ENCODE measurements at regions not wholly inside any gene's neighbourhood (a gene's known extent, or its start where the extent isn't known, plus 50 kb on each side); places are given as distances from the start of the nearest gene placed in this dataset.

DNA sequence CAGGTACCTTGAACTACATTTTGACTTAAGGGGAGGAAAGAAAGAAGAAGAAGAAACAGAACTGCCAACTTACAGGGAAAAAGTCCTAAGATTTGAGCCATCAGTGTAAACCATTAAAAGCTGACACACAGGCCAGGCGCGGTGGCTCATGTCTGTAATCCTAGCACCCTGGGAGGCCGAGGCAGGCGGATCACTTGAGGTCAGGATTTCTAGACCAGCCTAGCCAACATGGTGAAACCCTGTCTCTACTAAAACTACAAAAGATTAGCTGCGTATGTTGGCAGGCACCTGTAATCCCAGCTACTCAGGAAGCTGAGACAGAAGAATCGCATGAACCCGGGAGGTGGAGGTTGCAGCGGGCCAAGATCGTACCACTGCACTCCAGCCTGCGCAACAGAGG, 389.7 kb upstream of the FAM241A start:
- no peak for DNase-seq
- Mint-ChIP-seq H3K27ac (no peak overlapping the region), H3K36me3 (ENCODE audit: low read depth) (no peaks in the 10 kb centered on the region), H3K4me1 (no peaks in the 10 kb centered on the region), H3K9me3 (ENCODE audit: low read depth) (no peaks in the 10 kb centered on the region), H3K4me3 (no peak overlapping the region), H3K27me3 (no peaks in the 10 kb centered on the region)
- intact Hi-C loops (cut with DNase I, micrococcal nuclease), result no loop called here
- CTCF ChIA-PET, result no interaction called here
- POLR2A ChIA-PET, result no interaction called here
- ATAC-seq, result no peak

DNA sequence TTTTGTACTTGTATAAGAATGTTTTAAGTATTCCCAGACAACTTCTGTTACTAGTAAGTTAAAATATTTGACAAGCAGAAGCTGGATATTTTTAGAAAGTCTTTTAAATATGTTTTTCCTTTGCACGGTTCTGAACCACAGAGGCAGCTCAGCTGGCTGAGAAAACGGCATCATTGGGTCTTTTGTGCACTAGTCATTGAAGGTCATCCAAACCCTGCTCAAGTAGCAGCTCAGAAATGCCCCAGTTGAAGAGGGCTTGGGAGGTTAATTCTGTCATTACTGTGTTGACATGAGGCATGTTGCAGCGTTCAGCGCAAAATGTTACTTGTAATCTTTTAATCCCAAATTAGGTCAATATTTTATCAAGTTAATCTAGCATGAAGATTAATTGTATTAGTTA, 383.7 kb upstream of the FAM241A start:
- Mint-ChIP-seq H3K4me1 (no peaks in the 10 kb centered on the region), H3K27ac (no peak overlapping the region), H3K27me3 (no peaks in the 10 kb centered on the region), H3K36me3 (ENCODE audit: low read depth) (no peaks in the 10 kb centered on the region), H3K4me3 (no peak overlapping the region), H3K9me3 (ENCODE audit: low read depth) (no peaks in the 10 kb centered on the region)
- ChIA-PET POLR2A (no interaction called here), CTCF (no interaction called here)
- ATAC-seq (no peak), DNase-seq (no peak)
- intact Hi-C loops (cut with DNase I, micrococcal nuclease), result no loop called here

DNA sequence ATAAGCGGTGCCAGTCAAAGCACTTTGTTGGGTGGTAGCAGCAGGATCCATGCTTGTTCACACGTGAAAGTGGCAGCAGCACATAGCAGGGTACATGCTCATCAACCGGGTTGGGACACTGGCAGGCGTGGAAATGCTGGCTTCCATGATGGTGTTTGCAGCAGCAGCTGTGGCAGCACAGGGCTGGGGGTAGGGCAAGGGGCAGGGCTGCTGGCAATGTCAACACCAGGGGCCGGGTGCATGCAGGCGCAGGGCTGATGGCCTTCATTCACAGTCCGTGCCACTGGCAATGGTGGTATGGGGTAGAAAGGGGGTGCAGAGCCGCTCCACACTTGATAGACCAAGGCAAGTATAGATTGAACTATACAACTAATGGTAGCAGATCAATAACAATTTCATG, 374.7 kb upstream of the FAM241A start:
- H3K4me3 Mint-ChIP-seq, result no peak overlapping the region
- no peaks in the 10 kb centered on the region for H3K27me3 Mint-ChIP-seq
- no peak for ATAC-seq
- ChIA-PET CTCF (no interaction called here), POLR2A (no interaction called here)
- no peak overlapping the region for H3K27ac Mint-ChIP-seq
- intact Hi-C loops (cut with DNase I, micrococcal nuclease), result no loop called here
- no peaks in the 10 kb centered on the region for H3K4me1 Mint-ChIP-seq
- H3K9me3 Mint-ChIP-seq (ENCODE audit: low read depth), result no peaks in the 10 kb centered on the region
- no peaks in the 10 kb centered on the region for H3K36me3 Mint-ChIP-seq (ENCODE audit: low read depth)
- DNase-seq, result no peak

DNA sequence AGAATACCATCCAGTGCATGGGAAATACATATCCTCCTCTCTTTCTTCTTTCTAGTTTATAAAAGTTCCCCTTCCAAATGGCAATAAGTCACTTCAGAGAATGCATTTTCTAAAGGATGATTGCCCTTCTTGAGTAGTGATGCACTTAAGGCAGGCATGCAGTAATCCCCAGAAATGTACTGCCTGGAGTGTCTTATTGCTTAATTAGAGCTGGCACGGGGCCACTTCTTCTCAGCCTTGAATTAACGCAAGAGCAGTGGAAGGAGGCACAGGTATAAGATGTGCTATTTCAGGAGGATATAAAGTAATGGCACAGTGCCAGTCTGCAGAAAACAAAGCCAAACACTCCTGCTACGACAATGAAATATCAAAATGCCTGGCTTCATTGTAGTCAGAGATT, 371.4 kb upstream of the FAM241A start:
- no peaks in the 10 kb centered on the region for H3K4me1 Mint-ChIP-seq
- H3K4me3 Mint-ChIP-seq, result no peak overlapping the region
- CTCF ChIA-PET, result interaction anchor here (0.8 kb wide), 1 partner anchor 136 kb away, joined by 3 read pairs; no protein-coding TSS in a partner anchor
- POLR2A ChIA-PET, result no interaction called here
- intact Hi-C loops (cut with DNase I, micrococcal nuclease), result no loop called here
- no peaks in the 10 kb centered on the region for H3K27me3 Mint-ChIP-seq
- DNase-seq (no peak), ATAC-seq (no peak)
- H3K27ac Mint-ChIP-seq, result no peak overlapping the region
- no peaks in the 10 kb centered on the region for H3K36me3 Mint-ChIP-seq (ENCODE audit: low read depth)
- no peaks in the 10 kb centered on the region for H3K9me3 Mint-ChIP-seq (ENCODE audit: low read depth)

DNA sequence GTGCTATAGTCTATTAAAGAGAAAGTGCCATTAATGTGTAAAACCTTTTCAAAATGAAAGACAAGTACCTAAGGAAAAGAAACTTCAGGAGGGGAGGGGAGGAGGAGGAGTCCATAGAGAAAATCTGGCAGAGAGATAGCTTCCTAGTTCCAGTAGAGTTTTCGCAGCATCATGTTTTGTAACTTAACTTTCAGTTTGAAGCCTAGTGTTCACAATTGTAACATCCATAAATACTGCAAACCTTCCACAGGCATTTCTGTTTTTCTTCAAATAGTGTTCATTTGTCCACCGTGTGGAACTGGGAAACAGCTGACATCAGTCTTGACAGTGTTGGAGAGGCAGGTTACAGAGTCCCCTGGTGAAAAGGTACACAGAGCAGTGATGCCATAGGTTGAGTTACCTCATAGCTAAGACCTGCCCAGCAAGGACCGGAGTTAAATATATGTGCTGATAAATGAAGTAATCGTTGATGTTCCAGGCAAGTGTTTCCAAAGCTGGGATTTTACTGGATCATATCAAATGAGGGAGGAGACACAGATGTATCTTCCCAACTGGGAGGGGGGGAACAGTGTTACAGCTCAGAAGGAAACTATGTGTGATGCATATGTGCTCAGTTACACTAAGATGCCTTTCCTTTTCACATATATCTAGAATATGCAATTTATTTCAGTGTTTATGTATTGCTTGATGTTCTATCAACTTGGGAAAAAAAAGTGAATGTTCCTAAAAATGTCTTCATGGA, 369.5 kb upstream of the FAM241A start:
- Mint-ChIP-seq H3K27me3 (no peaks in the 10 kb centered on the region), H3K36me3 (ENCODE audit: low read depth) (no peaks in the 10 kb centered on the region), H3K4me1 (no peaks in the 10 kb centered on the region), H3K4me3 (no peak overlapping the region), H3K9me3 (ENCODE audit: low read depth) (no peaks in the 10 kb centered on the region), H3K27ac (no peak overlapping the region)
- intact Hi-C loops (cut with DNase I, micrococcal nuclease), result no loop called here
- ATAC-seq, result no peak
- ChIA-PET CTCF (no interaction called here), POLR2A (no interaction called here)
- DNase-seq, result no peak

DNA sequence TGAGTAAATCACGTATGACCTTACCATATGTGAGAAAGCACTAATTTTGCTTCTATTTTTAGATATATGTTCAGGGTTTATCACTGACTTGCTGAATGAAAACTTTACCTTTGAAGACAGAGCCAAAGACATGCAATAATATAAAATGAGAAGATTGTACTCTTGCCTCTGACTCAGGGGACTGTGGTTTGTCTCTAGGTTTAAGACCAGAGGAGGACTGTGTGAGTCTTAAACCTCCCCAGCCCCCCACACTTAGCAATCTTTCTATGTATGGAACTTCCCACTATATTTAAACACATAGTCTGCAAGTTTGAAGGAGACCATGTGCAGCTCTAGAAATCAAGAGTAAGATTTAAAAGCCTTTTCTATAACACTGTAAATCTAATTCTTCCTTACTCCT, 368.7 kb upstream of the FAM241A start:
- DNase-seq, result no peak
- Mint-ChIP-seq H3K36me3 (ENCODE audit: low read depth) (no peaks in the 10 kb centered on the region), H3K27me3 (no peaks in the 10 kb centered on the region), H3K9me3 (ENCODE audit: low read depth) (no peaks in the 10 kb centered on the region), H3K4me1 (no peaks in the 10 kb centered on the region), H3K4me3 (no peak overlapping the region), H3K27ac (no peak overlapping the region)
- POLR2A ChIA-PET, result no interaction called here
- CTCF ChIA-PET, result no interaction called here
- no peak for ATAC-seq
- intact Hi-C loops (cut with DNase I, micrococcal nuclease), result no loop called here

DNA sequence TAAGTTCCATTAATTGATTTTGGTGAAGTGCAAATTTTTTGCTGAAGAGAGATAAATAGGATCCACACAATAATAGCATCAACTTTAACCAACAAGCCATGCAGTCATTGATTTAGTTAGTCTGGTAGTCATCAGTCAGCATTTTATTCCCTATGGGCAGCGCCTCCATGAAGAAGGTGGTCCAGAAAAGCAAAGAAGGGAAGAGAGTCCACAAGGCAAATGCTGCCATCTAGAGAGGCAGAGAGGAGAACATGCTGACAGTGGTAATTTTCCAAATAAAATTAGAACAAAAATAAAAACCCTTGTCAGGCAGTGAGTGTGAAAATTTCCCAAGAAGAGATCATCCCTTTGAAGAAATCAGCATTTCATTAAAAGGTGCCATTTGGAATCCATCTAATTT, 366.7 kb upstream of the FAM241A start:
- no peaks in the 10 kb centered on the region for H3K4me1 Mint-ChIP-seq
- CTCF ChIA-PET, result no interaction called here

DNA sequence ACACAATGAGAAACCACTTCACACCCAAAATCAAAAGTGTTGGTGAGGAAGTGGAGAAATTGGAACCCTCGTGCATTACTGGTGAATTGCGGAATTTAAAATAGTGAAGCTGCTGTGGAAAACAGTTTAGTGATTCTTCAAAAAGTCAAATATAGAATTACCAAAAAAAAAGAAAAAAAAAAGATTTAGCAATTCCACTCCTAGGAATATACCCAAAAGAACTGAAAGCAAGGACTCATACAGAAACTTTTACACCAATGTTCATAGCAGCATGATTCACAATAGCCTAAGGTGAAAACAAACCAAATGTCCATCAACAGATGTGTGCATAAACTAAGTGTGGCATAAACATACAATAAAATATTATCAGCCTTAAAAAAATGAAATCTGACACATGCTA, 364.3 kb upstream of the FAM241A start:
- H3K9me3 Mint-ChIP-seq (ENCODE audit: low read depth), result no peaks in the 10 kb centered on the region
- no peaks in the 10 kb centered on the region for H3K36me3 Mint-ChIP-seq (ENCODE audit: low read depth)
- CTCF ChIA-PET, result no interaction called here
- H3K27ac Mint-ChIP-seq, result no peak overlapping the region
- intact Hi-C loops (cut with DNase I, micrococcal nuclease), result no loop called here
- H3K4me3 Mint-ChIP-seq, result no peak overlapping the region
- POLR2A ChIA-PET, result no interaction called here
- H3K4me1 Mint-ChIP-seq, result no peaks in the 10 kb centered on the region
- DNase-seq (no peak), ATAC-seq (no peak)
- H3K27me3 Mint-ChIP-seq, result peaks cover 2% of the 10 kb centered on the region

More for the DNA sequence above, 366.7 kb upstream of the FAM241A start:
- POLR2A ChIA-PET, result no interaction called here
- Mint-ChIP-seq H3K36me3 (ENCODE audit: low read depth) (no peaks in the 10 kb centered on the region), H3K4me3 (no peak overlapping the region), H3K9me3 (ENCODE audit: low read depth) (no peaks in the 10 kb centered on the region), H3K27me3 (no peaks in the 10 kb centered on the region), H3K27ac (no peak overlapping the region)
- ATAC-seq, result no peak
- DNase-seq, result no peak
- intact Hi-C loops (cut with DNase I, micrococcal nuclease), result no loop called here

DNA sequence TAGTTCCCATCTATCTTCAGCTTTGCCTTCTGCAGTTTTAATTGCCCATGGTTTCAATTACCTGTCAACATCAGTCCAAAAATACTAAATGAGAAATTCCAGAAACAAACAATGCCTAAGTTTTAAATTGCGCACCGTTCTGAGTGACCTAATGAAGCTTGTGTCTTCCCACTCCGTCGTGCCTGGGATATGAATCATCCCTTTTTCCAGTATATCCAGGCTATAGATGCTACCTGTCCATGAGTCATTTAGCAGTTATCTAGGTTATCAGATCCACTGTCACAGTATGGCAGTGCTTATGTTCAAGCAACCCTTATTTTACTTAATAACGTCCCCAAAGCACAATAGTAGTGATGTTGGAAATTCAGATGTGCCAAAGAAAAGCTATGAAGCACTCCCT, 363.6 kb upstream of the FAM241A start:
- intact Hi-C loops (cut with DNase I, micrococcal nuclease), result no loop called here
- no peaks in the 10 kb centered on the region for H3K4me1 Mint-ChIP-seq

DNA sequence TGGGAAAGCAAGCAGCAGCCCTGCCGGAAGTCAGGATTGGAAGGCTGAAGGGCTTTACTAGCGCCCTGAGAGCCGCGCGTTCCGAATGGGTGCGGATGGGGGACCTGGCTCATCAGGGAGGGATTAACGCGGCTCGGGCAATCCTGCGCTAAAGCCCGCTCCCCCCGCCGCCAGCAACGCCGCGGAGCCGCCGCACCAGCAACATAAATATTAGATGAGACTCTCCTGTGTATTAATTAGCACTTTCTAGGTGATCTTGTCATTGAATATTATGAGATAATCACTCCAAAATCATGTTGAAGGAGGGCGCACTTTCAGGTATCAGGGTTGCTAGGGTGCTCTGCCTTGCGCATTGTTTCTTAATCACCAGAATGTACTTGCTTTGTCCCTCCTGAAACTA, 357.2 kb upstream of the FAM241A start:
- Mint-ChIP-seq H3K4me1 (no peaks in the 10 kb centered on the region), H3K27ac (no peak overlapping the region)
- ATAC-seq, result no peak

More for the DNA sequence above, 363.6 kb upstream of the FAM241A start:
- DNase-seq, result no peak
- ChIA-PET CTCF (no interaction called here), POLR2A (no interaction called here)
- no peak overlapping the region for H3K4me3 Mint-ChIP-seq
- no peak overlapping the region for H3K27ac Mint-ChIP-seq
- no peak for ATAC-seq
- no peaks in the 10 kb centered on the region for H3K9me3 Mint-ChIP-seq (ENCODE audit: low read depth)
- H3K36me3 Mint-ChIP-seq (ENCODE audit: low read depth), result no peaks in the 10 kb centered on the region
- H3K27me3 Mint-ChIP-seq, result peaks cover 2% of the 10 kb centered on the region

DNA sequence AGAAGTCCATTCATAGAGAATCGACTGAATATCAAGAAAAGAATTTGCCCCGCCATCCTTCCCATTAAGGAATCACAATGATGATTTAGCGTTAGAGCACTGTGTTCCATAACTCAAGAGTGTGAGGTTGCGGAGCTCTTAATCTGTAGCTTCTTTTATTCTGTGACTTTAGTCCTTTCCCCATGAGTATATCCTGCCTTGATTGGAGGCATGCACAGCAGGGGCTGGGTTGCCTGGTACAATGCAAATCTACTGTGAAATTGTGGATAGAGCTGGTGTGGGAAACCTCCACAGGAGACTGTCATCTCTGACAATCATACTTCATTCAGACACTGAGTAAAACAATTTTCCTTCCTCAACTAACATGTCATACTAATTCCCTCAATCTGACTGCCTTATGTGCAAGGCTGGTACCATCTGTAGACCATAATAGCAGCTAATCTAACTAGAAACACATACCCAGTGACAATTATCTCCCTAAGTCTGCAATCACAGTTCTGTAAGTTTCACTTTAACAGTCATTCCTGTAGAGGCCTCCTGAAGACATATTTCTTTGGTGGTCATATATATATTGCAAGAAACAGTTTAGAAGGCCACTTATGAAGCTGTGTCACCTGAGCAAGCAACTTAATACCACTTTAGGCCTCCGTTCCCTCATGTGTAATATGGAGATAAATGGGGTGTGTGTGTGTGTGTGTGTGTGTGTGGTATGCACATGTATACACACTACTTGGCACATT, 355.2 kb upstream of the FAM241A start:
- H3K27ac Mint-ChIP-seq, result no peak overlapping the region
- no peak overlapping the region for H3K4me3 Mint-ChIP-seq
- no peaks in the 10 kb centered on the region for H3K4me1 Mint-ChIP-seq
- H3K9me3 Mint-ChIP-seq (ENCODE audit: low read depth), result no peaks in the 10 kb centered on the region
- no peak for DNase-seq
- ChIA-PET POLR2A (no interaction called here), CTCF (no interaction called here)
- no peaks in the 10 kb centered on the region for H3K36me3 Mint-ChIP-seq (ENCODE audit: low read depth)
- ATAC-seq, result no peak
- intact Hi-C loops (cut with DNase I, micrococcal nuclease), result no loop called here
- peaks cover 8% of the 10 kb centered on the region for H3K27me3 Mint-ChIP-seq

More for the DNA sequence above, 357.2 kb upstream of the FAM241A start:
- no peaks in the 10 kb centered on the region for H3K9me3 Mint-ChIP-seq (ENCODE audit: low read depth)
- H3K36me3 Mint-ChIP-seq (ENCODE audit: low read depth), result no peaks in the 10 kb centered on the region
- no peak for DNase-seq
- H3K4me3 Mint-ChIP-seq, result no peak overlapping the region
- peaks cover 9% of the 10 kb centered on the region for H3K27me3 Mint-ChIP-seq
- intact Hi-C loops (cut with DNase I, micrococcal nuclease), result no loop called here
- ChIA-PET CTCF (no interaction called here), POLR2A (no interaction called here)

DNA sequence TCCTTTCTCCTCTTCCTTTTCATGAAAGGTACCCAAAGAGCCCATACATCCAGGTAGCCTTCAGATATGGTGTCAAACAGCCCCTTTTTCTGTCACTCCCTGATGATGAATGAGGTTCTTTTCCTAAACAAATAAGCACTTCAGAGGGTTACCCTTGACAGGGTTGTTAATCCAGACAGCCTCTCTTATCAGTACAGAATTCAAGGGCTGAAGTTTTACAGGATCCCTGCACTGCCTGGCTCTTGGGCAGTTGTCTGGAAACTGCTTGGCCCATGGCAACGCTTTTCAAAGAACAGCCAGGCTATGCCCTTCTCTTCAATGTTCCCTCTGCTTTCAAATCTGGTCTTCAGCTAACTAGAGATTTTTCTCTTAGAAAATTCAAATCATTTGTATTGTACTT, 352.6 kb upstream of the FAM241A start:
- POLR2A ChIA-PET, result no interaction called here
- Mint-ChIP-seq H3K9me3 (ENCODE audit: low read depth) (no peaks in the 10 kb centered on the region), H3K36me3 (ENCODE audit: low read depth) (no peaks in the 10 kb centered on the region), H3K27ac (no peak overlapping the region), H3K4me1 (no peaks in the 10 kb centered on the region), H3K4me3 (no peak overlapping the region), H3K27me3 (peaks cover 8% of the 10 kb centered on the region)
- intact Hi-C loops (cut with DNase I, micrococcal nuclease), result no loop called here
- CTCF ChIA-PET, result no interaction called here
- ATAC-seq (no peak), DNase-seq (no peak)
